ENCODE measurements at regions not wholly inside any gene's neighbourhood (a gene's known extent, or its start where the extent isn't known, plus 50 kb on each side); places are given as distances from the start of the nearest gene placed in this dataset.
"Not testable (repeated sequence)": the region's sequence is repeated elsewhere in the genome, so short reads cannot be mapped to it uniquely, and the experiment has no call there.

GRCh38 chr3:190188197-190188596 lies 67.5 kb upstream of the P3H2 start:
- no peak overlapping the region for H3K4me3 ChIP-seq
- intact Hi-C loops (cut with DNase I; ENCODE audit: low total_unique reads) = no loop called here
- H3K36me3 ChIP-seq = no peaks in the 10 kb centered on the region
- DNase-seq = no peak
- no peaks in the 10 kb centered on the region for H3K9me3 ChIP-seq
- no peaks in the 10 kb centered on the region for H3K4me1 ChIP-seq
- TF ChIP-seq CTCF (IDR thresholded peaks at IDR 0.05) (no peak), POLR2A (IDR thresholded peaks at IDR 0.05) (no peak)
- no peaks in the 10 kb centered on the region for H3K27me3 ChIP-seq
- no peak overlapping the region for H3K27ac ChIP-seq

DNA sequence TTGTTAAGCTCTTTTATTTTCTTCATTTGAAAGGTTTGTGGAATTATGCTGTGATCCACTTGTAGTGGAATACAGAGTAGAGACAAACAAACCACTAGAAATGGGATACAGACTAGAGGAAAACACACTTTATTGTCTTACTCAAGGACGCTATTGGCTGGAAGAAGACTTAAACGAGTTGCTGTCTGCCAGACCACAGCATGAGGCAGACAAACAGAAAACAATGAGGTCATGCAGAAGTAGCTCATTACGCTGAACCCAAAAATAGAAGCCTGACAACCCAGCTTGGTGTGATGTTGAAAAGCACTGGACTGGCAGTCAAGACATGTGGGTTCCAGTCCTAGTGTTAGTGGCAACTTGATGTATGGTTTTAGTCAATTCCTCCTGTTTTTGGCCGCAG lies 62.4 kb upstream of the P3H2 start:
- Histone ChIP-seq H3K4me3 (no peak overlapping the region), H3K27me3 (no peaks in the 10 kb centered on the region), H3K36me3 (no peaks in the 10 kb centered on the region), H3K4me1 (no peaks in the 10 kb centered on the region), H3K9me3 (no peaks in the 10 kb centered on the region), H3K27ac (no peak overlapping the region)
- intact Hi-C loops (cut with DNase I; ENCODE audit: low total_unique reads) = no loop called here
- DNase-seq = no peak
- TF ChIP-seq CTCF (IDR thresholded peaks at IDR 0.05) = no peak
- no peak for TF ChIP-seq POLR2A (IDR thresholded peaks at IDR 0.05)

DNA sequence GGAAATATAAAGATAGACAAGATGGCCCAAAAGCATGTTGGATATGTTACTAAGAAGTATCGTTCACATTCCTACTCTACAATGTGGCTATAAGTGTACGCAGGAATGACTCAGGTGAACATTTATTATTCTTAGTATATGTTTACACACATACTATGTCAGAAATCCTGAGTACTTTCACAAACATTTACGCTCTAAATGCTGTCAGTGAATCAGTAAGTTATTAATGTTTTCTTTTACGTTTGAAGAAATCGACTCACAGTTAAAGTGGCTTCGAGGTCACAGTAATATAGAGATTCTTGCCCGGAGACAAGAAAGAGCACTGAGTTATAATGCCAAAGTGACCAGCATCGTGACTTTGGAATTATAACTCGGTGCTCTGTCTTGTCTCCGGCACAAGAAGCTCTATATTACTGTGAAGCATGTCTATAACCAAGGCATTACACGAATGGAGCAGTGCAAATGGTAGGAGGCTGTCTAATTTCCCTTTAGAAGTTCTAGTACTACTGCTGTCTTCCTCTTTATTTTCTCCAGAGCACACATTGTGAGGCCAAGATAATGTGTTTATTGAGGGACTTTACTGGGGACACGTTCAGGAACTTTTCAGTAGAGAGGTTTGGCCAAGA lies 61.8 kb upstream of the P3H2 start:
- Histone ChIP-seq H3K27ac (no peak overlapping the region), H3K4me1 (no peaks in the 10 kb centered on the region), H3K9me3 (no peaks in the 10 kb centered on the region), H3K27me3 (no peaks in the 10 kb centered on the region), H3K36me3 (no peaks in the 10 kb centered on the region), H3K4me3 (no peak overlapping the region)
- TF ChIP-seq POLR2A (IDR thresholded peaks at IDR 0.05) (no peak), CTCF (IDR thresholded peaks at IDR 0.05) (no peak)
- no peak for DNase-seq
- intact Hi-C loops (cut with DNase I; ENCODE audit: low total_unique reads) = no loop called here

- Histone ChIP-seq H3K4me3 (no peak overlapping the region), H3K4me1 (no peaks in the 10 kb centered on the region), H3K27me3 (no peaks in the 10 kb centered on the region), H3K36me3 (no peaks in the 10 kb centered on the region), H3K9me3 (no peaks in the 10 kb centered on the region), H3K27ac (no peak overlapping the region)
- DNase-seq = no peak
- intact Hi-C loops (cut with DNase I; ENCODE audit: low total_unique reads) = no loop called here
- no peak for TF ChIP-seq CTCF (IDR thresholded peaks at IDR 0.05)
- no peak for TF ChIP-seq POLR2A (IDR thresholded peaks at IDR 0.05)
Observed at GRCh38 chr3:190180268-190180667, 59.6 kb upstream of the P3H2 start.

- H3K4me3 ChIP-seq = no peak overlapping the region
- TF ChIP-seq CTCF (IDR thresholded peaks at IDR 0.05) = no peak
- no peak for TF ChIP-seq POLR2A (IDR thresholded peaks at IDR 0.05)
- no peaks in the 10 kb centered on the region for H3K27me3 ChIP-seq
- no peaks in the 10 kb centered on the region for H3K36me3 ChIP-seq
- DNase-seq = no peak
- intact Hi-C loops (cut with DNase I; ENCODE audit: low total_unique reads) = no loop called here
- H3K9me3 ChIP-seq = no peaks in the 10 kb centered on the region
- no peak overlapping the region for H3K27ac ChIP-seq
- no peaks in the 10 kb centered on the region for H3K4me1 ChIP-seq
Observed at GRCh38 chr3:190178779-190179178, 58.1 kb upstream of the P3H2 start.

GRCh38 chr3:190176933-190177525 lies 56.3 kb upstream of the P3H2 start:
- intact Hi-C loops (cut with DNase I; ENCODE audit: low total_unique reads); DNase-seq; H3K4me1 ChIP-seq; H3K27me3 ChIP-seq; H3K9me3 ChIP-seq; H3K4me3 ChIP-seq; H3K27ac ChIP-seq; H3K36me3 ChIP-seq: not testable (repeated sequence)

DNA sequence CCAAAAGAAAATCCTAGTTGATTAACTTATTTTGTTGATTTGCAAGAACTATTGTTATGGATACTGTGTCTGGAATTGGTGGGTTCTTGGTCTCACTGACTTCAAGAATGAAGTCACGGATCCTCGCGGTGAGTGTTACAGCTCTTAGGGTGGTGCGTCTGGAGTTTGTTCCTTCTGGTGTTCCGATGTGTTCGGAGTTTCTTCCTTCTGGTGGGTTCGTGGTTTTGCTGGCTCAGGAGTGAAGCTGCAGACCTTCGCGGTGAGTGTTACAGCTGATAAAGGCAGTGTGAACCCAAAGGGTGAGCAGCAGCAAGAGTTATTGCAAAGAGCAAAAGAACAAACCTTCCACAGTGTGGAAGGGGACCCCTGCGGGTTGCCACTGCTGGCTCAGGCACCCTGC lies 55.4 kb upstream of the P3H2 start:
- H3K4me1 ChIP-seq; intact Hi-C loops (cut with DNase I; ENCODE audit: low total_unique reads); DNase-seq; H3K4me3 ChIP-seq; H3K36me3 ChIP-seq; H3K27me3 ChIP-seq; H3K9me3 ChIP-seq; H3K27ac ChIP-seq: not testable (repeated sequence)
